B cell (primary cell): ENCODE measurements at regions not wholly inside any gene's neighbourhood (a gene's known extent, or its start where the extent isn't known, plus 50 kb on each side); places are given as distances from the start of the nearest gene placed in this dataset.

Source experiments
- ATAC-seq: fragments of 200-7000 bp; cut with Tn5 transposase; one replicate; pipeline ENCODE4 v1.10.0; 2021; ENCODE audit warnings: low read depth, mild to moderate bottlenecking, moderate number of reproducible peaks, moderate library complexity
- CTCF ChIA-PET: fragments of 350-600 bp; sonication (Branson Sonifier 250); formaldehyde crosslinking; loops from one replicate; lab custom pipeline; 2021; ENCODE audit warnings: antibody characterized with exemption, inconsistent platforms; lab: Charles Lee
- POLR2A ChIA-PET: fragments of 350-600 bp; sonication (Branson Sonifier 250); formaldehyde crosslinking; loops from one replicate; lab custom pipeline; 2021; ENCODE audit warnings: antibody characterized with exemption; lab: Charles Lee
- DNase-seq: peaks from one replicate; pipeline ENCODE4 v3.0.0; 2013
- H2AFZ ChIP-seq: 2 replicates; pipeline ENCODE4 v1.6.1; 2012; ENCODE audit warnings: mild to moderate bottlenecking, low read depth, low read length; ENCODE audit not compliant: insufficient read depth, poor library complexity, severe bottlenecking
- H3K27ac ChIP-seq, 2 donors: 1 replicate in 1 of 2; 2 replicates in 1 of 2; pipeline ENCODE4 v1.5.1; 2012 to 2013; ENCODE audit warnings: low read length in 2 of 2, mild to moderate bottlenecking in 2 of 2, moderate library complexity in 1 of 2
- H3K27me3 ChIP-seq, 4 experiments: fragments of 200-600 bp in 1 of 4; sonication (generic) in 1 of 4; replicated peaks in 1 of 4; 1 replicate in 2 of 4; 2 replicates in 2 of 4; pipeline versions ENCODE4 v1.6.1 to v1.7.0; 2013 to 2016; ENCODE audit warnings: low read length in 3 of 4, mild to moderate bottlenecking in 2 of 4, mixed read lengths in 1 of 4, moderate library complexity in 1 of 4; ENCODE audit not compliant: insufficient read depth in 4 of 4, control insufficient read depth in 3 of 4; ENCODE audit errors: control extremely low read depth in 1 of 4
- H3K36me3 ChIP-seq, 2 experiments: replicated peaks in 1 of 2; 1 replicate in 1 of 2; 2 replicates in 1 of 2; pipeline versions ENCODE4 v1.6.1 to v1.7.1; 2013; ENCODE audit warnings: low read length in 1 of 2; ENCODE audit not compliant: insufficient read depth in 2 of 2, control insufficient read depth in 1 of 2; ENCODE audit errors: control extremely low read depth in 1 of 2, extremely low read depth in 1 of 2
- H3K4me1 ChIP-seq, 2 donors: fragments of 200-600 bp in 1 of 2; sonication (generic) in 1 of 2; 1 replicate in 1 of 2; 2 replicates in 1 of 2; pipeline versions ENCODE4 v1.5.1 to v1.6.1; 2013 to 2017; ENCODE audit warnings: low read length in 2 of 2; ENCODE audit not compliant: control insufficient read depth in 2 of 2, insufficient read depth in 2 of 2
- H3K4me2 ChIP-seq: replicated peaks from 2 replicates; pipeline ENCODE3; 2012; ENCODE audit warnings: mild to moderate bottlenecking, low read depth, low read length; ENCODE audit not compliant: poor library complexity, severe bottlenecking
- H3K4me3 ChIP-seq, 5 experiments: fragments of 200-600 bp in 1 of 5; sonication (generic) in 1 of 5; 1 replicate in 3 of 5; 2 replicates in 2 of 5; pipeline versions ENCODE4 v1.5.1 to v1.7.0; 2011 to 2016; ENCODE audit warnings: low read length in 4 of 5, mild to moderate bottlenecking in 4 of 5, low read depth in 2 of 5, control low read depth in 1 of 5, moderate library complexity in 1 of 5; ENCODE audit not compliant: insufficient read depth in 1 of 5; ENCODE audit errors: control extremely low read depth in 1 of 5, extremely low read depth in 1 of 5
- H3K79me2 ChIP-seq: fragments of 200-600 bp; sonication (generic); one replicate; pipeline ENCODE4 v1.6.0; 2016; ENCODE audit warnings: low read length; ENCODE audit not compliant: control insufficient read depth, insufficient read depth
- H3K9ac ChIP-seq: fragments of 200-600 bp; sonication (generic); 2 replicates; pipeline ENCODE4 v1.6.1; 2017; ENCODE audit warnings: mild to moderate bottlenecking, low read length, moderate library complexity
- H3K9me3 ChIP-seq, 3 donors: one replicate each; pipeline versions ENCODE4 v1.6.1 to v1.7.1; 2013; ENCODE audit warnings: low read length in 2 of 3; ENCODE audit not compliant: control insufficient read depth in 2 of 3, insufficient read depth in 1 of 3; ENCODE audit errors: control extremely low read depth in 1 of 3
- H4K20me1 ChIP-seq: 2 replicates; pipeline ENCODE4 v1.6.0; 2012; ENCODE audit warnings: mild to moderate bottlenecking, low read length; ENCODE audit not compliant: insufficient read depth, control insufficient read depth, poor library complexity, severe bottlenecking
- H3K27ac Mint-ChIP-seq: one replicate; pipeline ENCODE4 v1.8.0; 2021; ENCODE audit warnings: mixed read lengths
- H3K27me3 Mint-ChIP-seq: one replicate; pipeline ENCODE4 v1.8.0; 2021; ENCODE audit warnings: mixed read lengths
- H3K4me1 Mint-ChIP-seq: one replicate; pipeline ENCODE4 v1.8.0; 2021; ENCODE audit warnings: mixed read lengths
- H3K4me3 Mint-ChIP-seq: one replicate; pipeline ENCODE4 v1.8.0; 2021; ENCODE audit warnings: mixed read lengths
- H3K9me3 Mint-ChIP-seq: one replicate; pipeline ENCODE4 v1.8.0; 2022; ENCODE audit warnings: mixed read lengths; ENCODE audit not compliant: insufficient read depth
- EZH2 ChIP-seq: IDR thresholded peaks from 2 replicates; pipeline ENCODE4 v1.6.1; 2012; ENCODE audit warnings: borderline replicate concordance, low read depth, mild to moderate bottlenecking, moderate library complexity, low read length; ENCODE audit not compliant: insufficient read depth, poor library complexity, severe bottlenecking
- WGBS: methylation state at CpG from one replicate; pipeline ENCODE4 v1.1.5; 2013; ENCODE audit warnings: missing lambda C conversion rate; ENCODE audit not compliant: insufficient coverage; 5-methylcytosine and 5-hydroxymethylcytosine counted together
- intact Hi-C: fragments of 100-400 bp; cut with micrococcal nuclease; formaldehyde crosslinking; loops from one replicate; pipeline ENCODE4 v1.10.0; 2022
- TF ChIP-seq, protein P1 (sequence below): fragments of 200-600 bp; IDR thresholded peaks from one replicate; pipeline ENCODE4 v1.8.0; 2022; ENCODE audit warnings: antibody characterized with exemption, mild to moderate bottlenecking

DNA sequence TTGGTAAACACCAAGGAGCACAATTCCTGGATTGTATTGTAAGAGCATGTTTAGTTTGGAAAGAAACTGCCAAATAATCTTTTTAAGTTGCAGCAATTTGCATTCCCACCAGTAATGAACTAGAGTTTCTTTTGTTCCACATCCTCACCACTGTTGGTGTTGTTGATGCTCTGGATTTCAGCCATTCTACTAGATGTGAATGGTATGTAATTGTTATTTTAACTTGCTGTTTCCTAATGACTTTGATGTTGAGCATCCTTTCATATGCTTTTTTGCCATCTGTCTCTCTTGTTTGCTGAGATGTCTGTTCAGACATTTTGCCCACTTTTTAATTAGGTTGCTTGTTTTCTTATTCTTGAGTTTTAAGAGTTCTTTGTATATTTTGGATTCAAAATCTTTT is 1654.1 kb downstream of the GRIK2 start:
- H3K27me3 ChIP-seq: no peaks in the 10 kb centered on the region
- H3K4me3 Mint-ChIP-seq: no peak overlapping the region

DNA sequence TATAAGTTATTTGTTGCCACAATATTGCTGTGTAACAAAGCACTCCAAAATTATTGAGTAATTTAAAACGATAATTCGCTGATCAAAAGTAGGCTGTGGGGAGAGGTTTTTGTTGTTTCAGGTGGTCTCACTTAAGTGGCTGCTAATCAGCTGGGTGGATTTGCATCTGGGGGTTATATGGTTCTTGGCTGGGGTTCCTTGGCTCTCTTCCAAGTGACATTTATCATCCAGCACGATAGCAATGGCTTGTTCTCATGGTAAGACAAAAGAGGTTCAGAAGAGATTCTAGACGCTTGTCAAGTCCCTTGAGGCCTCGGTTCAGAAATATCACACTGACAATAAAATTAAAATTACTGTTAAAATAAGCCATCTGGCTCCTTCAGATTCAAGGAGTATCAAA is 1648.8 kb downstream of the GRIK2 start:
- Mint-ChIP-seq H3K4me1 (no peaks in the 10 kb centered on the region), H3K27me3 (no peaks in the 10 kb centered on the region), H3K4me3 (no peak overlapping the region), H3K9me3 (no peaks in the 10 kb centered on the region), H3K27ac (no peak overlapping the region)
- ChIA-PET CTCF (no interaction called here), POLR2A (no interaction called here)
- Histone ChIP-seq H3K79me2 (no peaks in the 10 kb centered on the region), H2AFZ (no peak overlapping the region), H3K4me1 (no peaks in the 10 kb centered on the region), H3K27me3 (no peaks in the 10 kb centered on the region), H3K27ac (no peak overlapping the region), H3K4me3 (no peak overlapping the region), H3K36me3 (no peaks in the 10 kb centered on the region), H4K20me1 (no peaks in the 10 kb centered on the region), H3K4me2 (no peak overlapping the region), H3K9me3 (no peaks in the 10 kb centered on the region), H3K9ac (no peak overlapping the region)
- no peak for ATAC-seq
- intact Hi-C loops: no loop called here
- 93% methylated on average over 2 of the region's 5 CpGs for WGBS
- TF ChIP-seq EZH2: no peak
- TF ChIP-seq, protein P1, sequence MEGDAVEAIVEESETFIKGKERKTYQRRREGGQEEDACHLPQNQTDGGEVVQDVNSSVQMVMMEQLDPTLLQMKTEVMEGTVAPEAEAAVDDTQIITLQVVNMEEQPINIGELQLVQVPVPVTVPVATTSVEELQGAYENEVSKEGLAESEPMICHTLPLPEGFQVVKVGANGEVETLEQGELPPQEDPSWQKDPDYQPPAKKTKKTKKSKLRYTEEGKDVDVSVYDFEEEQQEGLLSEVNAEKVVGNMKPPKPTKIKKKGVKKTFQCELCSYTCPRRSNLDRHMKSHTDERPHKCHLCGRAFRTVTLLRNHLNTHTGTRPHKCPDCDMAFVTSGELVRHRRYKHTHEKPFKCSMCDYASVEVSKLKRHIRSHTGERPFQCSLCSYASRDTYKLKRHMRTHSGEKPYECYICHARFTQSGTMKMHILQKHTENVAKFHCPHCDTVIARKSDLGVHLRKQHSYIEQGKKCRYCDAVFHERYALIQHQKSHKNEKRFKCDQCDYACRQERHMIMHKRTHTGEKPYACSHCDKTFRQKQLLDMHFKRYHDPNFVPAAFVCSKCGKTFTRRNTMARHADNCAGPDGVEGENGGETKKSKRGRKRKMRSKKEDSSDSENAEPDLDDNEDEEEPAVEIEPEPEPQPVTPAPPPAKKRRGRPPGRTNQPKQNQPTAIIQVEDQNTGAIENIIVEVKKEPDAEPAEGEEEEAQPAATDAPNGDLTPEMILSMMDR: no peak
- DNase-seq: no peak

More for the DNA sequence above, 1654.1 kb downstream of the GRIK2 start:
- intact Hi-C loops: no loop called here
- ATAC-seq (no peak), DNase-seq (no peak)
- TF ChIP-seq EZH2: no peak
- Histone ChIP-seq H3K79me2 (no peaks in the 10 kb centered on the region), H2AFZ (no peak overlapping the region), H3K4me1 (no peaks in the 10 kb centered on the region), H3K4me2 (no peak overlapping the region), H4K20me1 (no peaks in the 10 kb centered on the region), H3K4me3 (no peak overlapping the region), H3K9ac (no peak overlapping the region), H3K9me3 (no peaks in the 10 kb centered on the region), H3K27ac (no peak overlapping the region), H3K36me3 (no peaks in the 10 kb centered on the region)
- Mint-ChIP-seq H3K9me3 (no peaks in the 10 kb centered on the region), H3K4me1 (no peaks in the 10 kb centered on the region), H3K27ac (no peak overlapping the region), H3K27me3 (no peaks in the 10 kb centered on the region)
- ChIA-PET POLR2A (no interaction called here), CTCF (no interaction called here)
